ENCODE measurements at regions not wholly inside any gene's neighbourhood (a gene's known extent, or its start where the extent isn't known, plus 50 kb on each side); places are given as distances from the start of the nearest gene placed in this dataset.

GRCh38 chr12:126897778-126898177, 1369.2 kb upstream of the TMEM132C start:
- no peak for DNase-seq (ENCODE audit: extremely low read depth, low read depth)
- H3K4me3 ChIP-seq (replicated peaks; ENCODE audit: low read depth, low read length) = no peak overlapping the region
- TF ChIP-seq CTCF (IDR thresholded peaks at IDR 0.05; ENCODE audit: low read depth, low read length, missing control alignments) = no peak

- no peak for TF ChIP-seq CTCF (IDR thresholded peaks at IDR 0.05; ENCODE audit: low read depth, low read length, missing control alignments)
- DNase-seq (ENCODE audit: extremely low read depth, low read depth) = no peak
- no peak overlapping the region for H3K4me3 ChIP-seq (replicated peaks; ENCODE audit: low read depth, low read length)
These were observed 1368.4 kb upstream of the TMEM132C start for GRCh38 chr12:126898562-126898961.

GRCh38 chr12:126899926-126900792, 1366.8 kb upstream of the TMEM132C start:
- DNase-seq (ENCODE audit: extremely low read depth, low read depth) = no peak
- H3K4me3 ChIP-seq (replicated peaks; ENCODE audit: low read depth, low read length) = no peak overlapping the region
- no peak for TF ChIP-seq CTCF (IDR thresholded peaks at IDR 0.05; ENCODE audit: low read depth, low read length, missing control alignments)

GRCh38 chr12:126903027-126903876, 1363.7 kb upstream of the TMEM132C start:
- TF ChIP-seq CTCF (IDR thresholded peaks at IDR 0.05; ENCODE audit: low read depth, low read length, missing control alignments) = no peak
- no peak for DNase-seq (ENCODE audit: extremely low read depth, low read depth)
- no peak overlapping the region for H3K4me3 ChIP-seq (replicated peaks; ENCODE audit: low read depth, low read length)

- DNase-seq (ENCODE audit: extremely low read depth, low read depth) = no peak
- TF ChIP-seq CTCF (IDR thresholded peaks at IDR 0.05; ENCODE audit: low read depth, low read length, missing control alignments) = no peak
- H3K4me3 ChIP-seq (replicated peaks; ENCODE audit: low read depth, low read length) = no peak overlapping the region
These were observed 1361.2 kb upstream of the TMEM132C start for GRCh38 chr12:126905752-126906151.

GRCh38 chr12:126907900-126908764, 1358.8 kb upstream of the TMEM132C start:
- TF ChIP-seq CTCF (IDR thresholded peaks at IDR 0.05; ENCODE audit: low read depth, low read length, missing control alignments) = no peak
- no peak overlapping the region for H3K4me3 ChIP-seq (replicated peaks; ENCODE audit: low read depth, low read length)

More at GRCh38 chr12:126907900-126908764, 1358.8 kb upstream of the TMEM132C start:
- DNase-seq (ENCODE audit: extremely low read depth, low read depth) = no peak
